Thyroid gland (tissue), 4 donors: ENCODE measurements at regions not wholly inside any gene's neighbourhood (a gene's known extent, or its start where the extent isn't known, plus 50 kb on each side); places are given as distances from the start of the nearest gene placed in this dataset.

Experiments
- CTCF ChIP-seq, 6 experiments: fragments of 200-600 bp in 3 of 6; fragments of 450-650 bp in 3 of 6; sonication (generic) in 3 of 6; IDR thresholded peaks; one replicate each; pipeline ENCODE4 v1.5.1; 2016 to 2019; ENCODE audit warnings: antibody characterized with exemption in 6 of 6, mild to moderate bottlenecking in 2 of 6, inconsistent platforms in 1 of 6, moderate library complexity in 1 of 6
- POLR2A ChIP-seq, 2 donors: fragments of 450-650 bp; IDR thresholded peaks; one replicate each; pipeline ENCODE4 v1.6.1; 2017; ENCODE audit warnings: antibody characterized with exemption in 2 of 2, mild to moderate bottlenecking in 2 of 2, moderate library complexity in 1 of 2

- TF ChIP-seq CTCF (IDR thresholded peaks at IDR 0.05) (no peak), POLR2A (IDR thresholded peaks at IDR 0.05) (no peak)
Observed at GRCh38 chr10:33807531-33808359, 473.3 kb upstream of the NRP1 start.
